ENCODE measurements at regions not wholly inside any gene's neighbourhood (a gene's known extent, or its start where the extent isn't known, plus 50 kb on each side); places are given as distances from the start of the nearest gene placed in this dataset.
A peak's percentile ranks its signal among the peaks of the same experiment; 100 is the strongest.

- Histone ChIP-seq H3K4me3 (no peak overlapping the region), H3K27ac (no peak overlapping the region), H3K27me3 (no peaks in the 10 kb centered on the region), H3K36me3 (no peaks in the 10 kb centered on the region), H3K9me3 (no peaks in the 10 kb centered on the region), H3K4me1 (no peaks in the 10 kb centered on the region)
- TF ChIP-seq EP300 (IDR thresholded peaks at IDR 0.05) (no peak), POLR2AphosphoS5 (IDR thresholded peaks at IDR 0.05) (no peak), CTCF (IDR thresholded peaks at IDR 0.05) (no peak), POLR2A (IDR thresholded peaks at IDR 0.05) (no peak)
- no peak for ATAC-seq
- WGBS, 2 donors (ENCODE audit: low coverage in 1 of 2) = 90 to 100% methylated on average over 2 of the region's 2 CpGs
Measured at GRCh38 chr7:42460148-42460547, 223.1 kb upstream of the GLI3 start.

GRCh38 chr7:42457663-42458062, 220.7 kb upstream of the GLI3 start:
- no peaks in the 10 kb centered on the region for H3K36me3 ChIP-seq
- H3K27me3 ChIP-seq = no peaks in the 10 kb centered on the region
- H3K4me3 ChIP-seq = no peak overlapping the region
- H3K27ac ChIP-seq = no peak overlapping the region
- TF ChIP-seq EP300 (IDR thresholded peaks at IDR 0.05) (no peak), POLR2A (IDR thresholded peaks at IDR 0.05) (no peak), POLR2AphosphoS5 (IDR thresholded peaks at IDR 0.05) (no peak), CTCF (IDR thresholded peaks at IDR 0.05) (no peak)
- no peak for ATAC-seq
- no peaks in the 10 kb centered on the region for H3K9me3 ChIP-seq
- WGBS, 2 donors (ENCODE audit: low coverage in 1 of 2) = 78 to 86% methylated on average over 2 to 3 of the region's 3 CpGs
- peaks cover 0 to 13% (median 0%) of the 10 kb centered on the region in 3 donors for H3K4me1 ChIP-seq

- no peak for ATAC-seq
- Histone ChIP-seq H3K36me3 (no peaks in the 10 kb centered on the region), H3K4me3 (no peak overlapping the region), H3K4me1 (peaks cover 0 to 13% (median 0%) of the 10 kb centered on the region in 3 donors), H3K27me3 (no peaks in the 10 kb centered on the region), H3K27ac (no peak overlapping the region), H3K9me3 (no peaks in the 10 kb centered on the region)
- no peak for TF ChIP-seq POLR2AphosphoS5 (IDR thresholded peaks at IDR 0.05)
- TF ChIP-seq CTCF (IDR thresholded peaks at IDR 0.05) = no peak
- no peak for TF ChIP-seq POLR2A (IDR thresholded peaks at IDR 0.05)
- no peak for TF ChIP-seq EP300 (IDR thresholded peaks at IDR 0.05)
- 67 to 86% methylated on average over 2 to 3 of the region's 4 CpGs for WGBS, 2 donors (ENCODE audit: low coverage in 1 of 2)
Measured at GRCh38 chr7:42456756-42457276, 219.8 kb upstream of the GLI3 start.

GRCh38 chr7:42456267-42456666, 219.3 kb upstream of the GLI3 start:
- H3K27ac ChIP-seq = no peak overlapping the region
- TF ChIP-seq POLR2AphosphoS5 (IDR thresholded peaks at IDR 0.05) = no peak
- TF ChIP-seq CTCF (IDR thresholded peaks at IDR 0.05) = no peak
- TF ChIP-seq POLR2A (IDR thresholded peaks at IDR 0.05) = no peak
- TF ChIP-seq EP300 (IDR thresholded peaks at IDR 0.05) = no peak
- H3K4me3 ChIP-seq = no peak overlapping the region
- no peaks in the 10 kb centered on the region for H3K36me3 ChIP-seq
- peaks cover 0 to 13% (median 0%) of the 10 kb centered on the region in 3 donors for H3K4me1 ChIP-seq
- H3K9me3 ChIP-seq = no peaks in the 10 kb centered on the region
- WGBS, 2 donors (ENCODE audit: low coverage in 1 of 2) = 60 to 95% methylated on average over 2 to 3 of the region's 6 CpGs
- H3K27me3 ChIP-seq = no peaks in the 10 kb centered on the region
- ATAC-seq = no peak

- Histone ChIP-seq H3K4me1 (peaks cover 0 to 13% (median 0%) of the 10 kb centered on the region in 3 donors), H3K4me3 (no peak overlapping the region), H3K27ac (peak overlapping the region in 1 of 4 donors; percentile 29), H3K27me3 (no peaks in the 10 kb centered on the region), H3K36me3 (no peaks in the 10 kb centered on the region), H3K9me3 (no peaks in the 10 kb centered on the region)
- ATAC-seq = no peak
- WGBS, 2 donors (ENCODE audit: low coverage in 1 of 2) = 34 to 80% methylated on average over 1 to 9 of the region's 9 CpGs
- no peak for TF ChIP-seq POLR2A (IDR thresholded peaks at IDR 0.05)
- no peak for TF ChIP-seq EP300 (IDR thresholded peaks at IDR 0.05)
- TF ChIP-seq POLR2AphosphoS5 (IDR thresholded peaks at IDR 0.05) = peak; percentile 61
- TF ChIP-seq CTCF (IDR thresholded peaks at IDR 0.05) = no peak
Measured at GRCh38 chr7:42453931-42454361, 216.9 kb upstream of the GLI3 start.

Measured in gastroesophageal sphincter (tissue), 4 donors.